ENCODE measurements at regions not wholly inside any gene's neighbourhood (a gene's known extent, or its start where the extent isn't known, plus 50 kb on each side); places are given as distances from the start of the nearest gene placed in this dataset.

DNA sequence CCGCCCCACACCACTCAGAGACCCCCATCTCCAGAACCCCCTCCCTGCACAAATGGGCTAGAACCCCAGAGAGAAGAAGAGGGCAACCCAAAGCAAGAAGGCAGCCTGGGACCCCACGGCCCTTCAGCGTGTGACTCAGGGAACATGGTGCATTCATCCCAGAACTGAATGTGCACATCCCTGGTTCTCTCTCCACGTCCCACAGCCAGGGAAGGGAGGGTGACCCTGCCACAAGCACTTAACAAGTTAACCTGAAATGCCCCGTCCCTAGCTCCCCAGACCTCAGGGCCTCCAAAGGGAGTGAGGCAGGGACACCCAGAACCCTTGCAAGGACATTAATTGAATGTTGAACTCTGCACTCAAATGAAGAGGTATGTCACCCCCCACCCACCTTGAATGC, 202.5 kb upstream of the TNRC6C start:
- no peaks in the 10 kb centered on the region for H3K9me3 Mint-ChIP-seq
- no peak for DNase-seq (ENCODE audit: low read depth, low spot score)
- no peaks in the 10 kb centered on the region for H3K36me3 Mint-ChIP-seq (ENCODE audit: low read depth)
- H3K27ac Mint-ChIP-seq (ENCODE audit: unreplicated experiment): no peak overlapping the region
- TF ChIP-seq, protein P1, sequence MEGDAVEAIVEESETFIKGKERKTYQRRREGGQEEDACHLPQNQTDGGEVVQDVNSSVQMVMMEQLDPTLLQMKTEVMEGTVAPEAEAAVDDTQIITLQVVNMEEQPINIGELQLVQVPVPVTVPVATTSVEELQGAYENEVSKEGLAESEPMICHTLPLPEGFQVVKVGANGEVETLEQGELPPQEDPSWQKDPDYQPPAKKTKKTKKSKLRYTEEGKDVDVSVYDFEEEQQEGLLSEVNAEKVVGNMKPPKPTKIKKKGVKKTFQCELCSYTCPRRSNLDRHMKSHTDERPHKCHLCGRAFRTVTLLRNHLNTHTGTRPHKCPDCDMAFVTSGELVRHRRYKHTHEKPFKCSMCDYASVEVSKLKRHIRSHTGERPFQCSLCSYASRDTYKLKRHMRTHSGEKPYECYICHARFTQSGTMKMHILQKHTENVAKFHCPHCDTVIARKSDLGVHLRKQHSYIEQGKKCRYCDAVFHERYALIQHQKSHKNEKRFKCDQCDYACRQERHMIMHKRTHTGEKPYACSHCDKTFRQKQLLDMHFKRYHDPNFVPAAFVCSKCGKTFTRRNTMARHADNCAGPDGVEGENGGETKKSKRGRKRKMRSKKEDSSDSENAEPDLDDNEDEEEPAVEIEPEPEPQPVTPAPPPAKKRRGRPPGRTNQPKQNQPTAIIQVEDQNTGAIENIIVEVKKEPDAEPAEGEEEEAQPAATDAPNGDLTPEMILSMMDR (conservative IDR thresholded peaks at IDR 0.05): no peak
- H3K27me3 Mint-ChIP-seq (ENCODE audit: low read depth): no peaks in the 10 kb centered on the region
- no peaks in the 10 kb centered on the region for H3K4me1 Mint-ChIP-seq
- no peak overlapping the region for H3K4me3 Mint-ChIP-seq

DNA sequence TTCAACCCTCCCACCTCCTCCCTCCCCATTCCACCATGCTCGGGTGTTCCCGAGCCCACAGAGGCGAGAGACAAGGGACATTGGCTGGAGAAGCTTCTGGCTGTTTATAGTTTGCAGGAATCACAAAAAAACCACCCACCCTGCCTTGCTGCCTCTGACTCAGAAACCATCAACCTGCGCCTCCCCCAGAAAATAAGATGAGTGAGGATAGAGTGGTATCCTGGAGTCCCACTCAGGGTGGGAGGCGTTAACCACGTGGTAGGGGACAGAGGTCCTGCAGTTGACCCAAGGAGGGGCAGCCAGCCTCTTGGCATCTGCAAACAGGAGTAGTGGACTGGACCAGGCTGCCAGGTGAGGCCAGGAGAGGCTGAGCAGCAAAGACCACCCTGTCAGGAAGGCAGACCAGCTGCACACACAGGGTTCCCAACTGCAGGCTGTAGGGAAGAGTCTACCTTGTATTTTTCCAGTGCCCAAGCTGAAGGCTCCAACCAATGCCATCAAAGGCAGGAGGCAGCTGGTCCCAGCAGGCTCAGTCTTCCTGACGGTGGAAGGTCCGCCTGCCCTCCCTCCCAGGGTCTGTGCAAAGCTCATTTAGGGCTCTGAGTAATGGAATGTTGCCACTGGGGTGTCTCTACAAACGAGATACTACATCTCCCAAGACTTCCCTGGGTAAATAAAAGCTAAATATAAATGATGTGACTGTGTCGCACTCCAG, 201.5 kb upstream of the TNRC6C start:
- TF ChIP-seq, protein P1 (conservative IDR thresholded peaks at IDR 0.05): no peak
- Mint-ChIP-seq H3K27ac (ENCODE audit: unreplicated experiment) (no peak overlapping the region), H3K36me3 (ENCODE audit: low read depth) (no peaks in the 10 kb centered on the region), H3K27me3 (ENCODE audit: low read depth) (no peaks in the 10 kb centered on the region), H3K9me3 (no peaks in the 10 kb centered on the region), H3K4me1 (no peaks in the 10 kb centered on the region), H3K4me3 (no peak overlapping the region)
- no peak for DNase-seq (ENCODE audit: low read depth, low spot score)

DNA sequence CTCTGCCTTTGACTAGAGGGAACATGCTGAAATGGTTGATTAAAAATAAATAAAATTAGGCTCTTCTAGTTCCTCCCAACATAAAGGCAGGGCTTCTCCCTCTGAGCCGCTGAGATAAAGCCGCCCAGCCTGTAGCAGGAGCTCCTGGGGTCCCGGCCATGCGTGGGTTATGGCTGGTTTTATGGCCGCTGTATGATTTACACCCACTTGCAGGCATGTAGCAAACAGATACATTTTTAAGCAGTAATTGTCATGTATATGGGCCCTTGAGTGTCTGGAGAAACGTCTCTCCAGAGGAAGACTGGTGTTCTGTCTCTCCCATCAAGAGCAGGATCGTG, 201.0 kb upstream of the TNRC6C start:
- TF ChIP-seq, protein P1 (conservative IDR thresholded peaks at IDR 0.05): no peak
- Mint-ChIP-seq H3K4me1 (no peaks in the 10 kb centered on the region), H3K4me3 (no peak overlapping the region), H3K36me3 (ENCODE audit: low read depth) (no peaks in the 10 kb centered on the region), H3K27me3 (ENCODE audit: low read depth) (no peaks in the 10 kb centered on the region), H3K27ac (ENCODE audit: unreplicated experiment) (no peak overlapping the region), H3K9me3 (no peaks in the 10 kb centered on the region)
- DNase-seq (ENCODE audit: low read depth, low spot score): no peak

DNA sequence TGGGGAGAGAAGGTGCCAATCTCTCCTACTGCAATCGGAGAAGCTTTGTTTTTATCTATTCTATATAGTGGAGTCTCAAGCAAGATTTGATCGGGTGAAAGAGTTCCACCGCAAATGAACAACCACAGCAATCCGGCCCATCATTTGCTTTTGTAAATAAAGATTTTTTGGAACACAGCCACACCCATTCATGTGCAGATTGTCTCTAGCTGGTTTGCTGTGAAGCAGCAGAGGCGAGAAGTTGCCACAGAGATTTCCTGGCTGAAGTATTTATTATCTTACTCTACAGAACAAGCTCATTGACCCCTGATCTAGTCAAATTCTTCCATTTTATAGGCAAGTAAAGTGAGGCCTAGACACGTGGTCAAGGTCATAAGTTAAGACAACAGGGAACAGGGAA, 195.5 kb upstream of the TNRC6C start:
- Mint-ChIP-seq H3K4me3 (no peak overlapping the region), H3K9me3 (no peaks in the 10 kb centered on the region), H3K27me3 (ENCODE audit: low read depth) (peaks cover 4% of the 10 kb centered on the region), H3K36me3 (ENCODE audit: low read depth) (no peaks in the 10 kb centered on the region), H3K27ac (ENCODE audit: unreplicated experiment) (no peak overlapping the region), H3K4me1 (no peaks in the 10 kb centered on the region)
- TF ChIP-seq, protein P1 (conservative IDR thresholded peaks at IDR 0.05): no peak
- DNase-seq (ENCODE audit: low read depth, low spot score): no peak

DNA sequence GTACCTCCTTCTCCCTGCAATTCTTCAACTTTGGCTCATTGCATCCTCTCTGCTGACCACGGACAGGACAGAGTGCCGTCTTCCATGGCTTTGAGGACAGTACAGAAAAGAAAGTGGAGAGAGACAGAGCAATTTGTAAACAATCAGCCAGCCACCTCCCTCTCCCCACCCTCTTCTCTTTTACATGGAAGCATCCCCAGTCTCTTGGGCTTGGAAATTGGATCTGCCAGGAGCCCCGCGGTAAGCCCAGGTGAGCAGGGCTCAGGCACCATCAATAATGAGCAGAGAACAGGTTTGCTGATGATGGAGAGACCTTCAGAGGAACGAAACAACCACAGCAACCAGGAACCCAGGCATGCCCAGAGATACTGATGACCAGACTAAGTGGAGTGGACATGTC, 194.9 kb upstream of the TNRC6C start:
- TF ChIP-seq, protein P1 (conservative IDR thresholded peaks at IDR 0.05): no peak
- Mint-ChIP-seq H3K4me3 (no peak overlapping the region), H3K27me3 (ENCODE audit: low read depth) (peaks cover 4% of the 10 kb centered on the region), H3K4me1 (no peaks in the 10 kb centered on the region), H3K36me3 (ENCODE audit: low read depth) (no peaks in the 10 kb centered on the region), H3K27ac (ENCODE audit: unreplicated experiment) (no peak overlapping the region), H3K9me3 (no peaks in the 10 kb centered on the region)
- no peak for DNase-seq (ENCODE audit: low read depth, low spot score)

All from neural crest cell (in vitro differentiated cells).